PC-3 (cell line): ENCODE measurements at regions not wholly inside any gene's neighbourhood (a gene's known extent, or its start where the extent isn't known, plus 50 kb on each side); places are given as distances from the start of the nearest gene placed in this dataset.

Experiments
- ATAC-seq: fragments of 200-7000 bp; cut with Tn5 transposase; 2 replicates; pipeline ENCODE4 v1.9.1; 2020; ENCODE audit warnings: mild to moderate bottlenecking, moderate library complexity
- BruUV-seq: library from RNA; stranded (reverse); fragments of 400-500 nt; replicated peaks from 2 replicates; lab custom pipeline; 2021; lab: Mats Ljungman, UMichigan
- CTCF ChIA-PET: fragments of 300-600 bp; sonication (Branson Sonifier 250); formaldehyde crosslinking; loops from one replicate; lab custom pipeline; 2022; ENCODE audit warnings: antibody characterized with exemption; lab: Charles Lee
- POLR2A ChIA-PET: fragments of 300-600 bp; sonication (Branson Sonifier 250); formaldehyde crosslinking; loops from one replicate; lab custom pipeline; 2022; ENCODE audit warnings: antibody characterized with exemption; ENCODE audit not compliant: unreplicated experiment; lab: Charles Lee
- DNase-seq: peaks from one replicate; pipeline ENCODE4 v3.0.0-alpha.2; 2015
- H2AFZ ChIP-seq: fragments of 300-600 bp; sonication (generic); 2 replicates; pipeline ENCODE4 v1.6.0; 2016; ENCODE audit warnings: antibody characterized with exemption, low read length
- H3F3A ChIP-seq: fragments of 300-600 bp; sonication (generic); one replicate; pipeline ENCODE4 v1.6.0; 2017; ENCODE audit warnings: antibody characterized with exemption, low read length, control low read depth, mild to moderate bottlenecking; ENCODE audit not compliant: unreplicated experiment
- H3K27ac ChIP-seq: fragments of 300-600 bp; sonication (generic); 2 replicates; pipeline ENCODE4 v1.5.1; 2016; ENCODE audit warnings: mild to moderate bottlenecking, low read length
- H3K27me3 ChIP-seq: fragments of 300-600 bp; sonication (generic); 2 replicates; pipeline ENCODE4 v1.6.1; 2016; ENCODE audit warnings: low read length, mixed read lengths
- H3K36me3 ChIP-seq: fragments of 300-600 bp; sonication (generic); 2 replicates; pipeline ENCODE4 v1.6.1; 2016; ENCODE audit warnings: low read depth, mixed run types, low read length, mixed read lengths
- H3K4me1 ChIP-seq: fragments of 300-600 bp; sonication (generic); 2 replicates; pipeline ENCODE4 v1.5.1; 2016; ENCODE audit warnings: low read length; ENCODE audit not compliant: insufficient read depth
- H3K4me2 ChIP-seq: fragments of 300-600 bp; sonication (generic); 2 replicates; pipeline ENCODE4 v1.6.0; 2016; ENCODE audit warnings: low read length
- H3K4me3 ChIP-seq: fragments of 300-600 bp; sonication (generic); 2 replicates; pipeline ENCODE4 v1.5.1; 2016; ENCODE audit warnings: mild to moderate bottlenecking, low read length, mixed read lengths
- H3K79me2 ChIP-seq: fragments of 300-600 bp; sonication (generic); 2 replicates; pipeline ENCODE4 v1.6.1; 2017; ENCODE audit warnings: low read length, mixed read lengths
- H3K9ac ChIP-seq: fragments of 300-600 bp; sonication (generic); 2 replicates; pipeline ENCODE4 v1.6.0; 2016; ENCODE audit warnings: mild to moderate bottlenecking, low read length
- H3K9me2 ChIP-seq: fragments of 300-600 bp; sonication (generic); replicated peaks from 2 replicates; pipeline ENCODE4 v1.6.1; 2016; ENCODE audit warnings: mixed run types, low read length, mixed read lengths
- H3K9me3 ChIP-seq: fragments of 300-600 bp; sonication (generic); 2 replicates; pipeline ENCODE4 v1.6.1; 2016; ENCODE audit warnings: low read length, mixed read lengths
- H4K20me1 ChIP-seq: fragments of 300-600 bp; sonication (generic); 2 replicates; pipeline ENCODE4 v1.6.1; 2016; ENCODE audit warnings: low read length, mixed read lengths
- CTCF ChIP-seq: fragments of 300-600 bp; sonication (generic); conservative IDR thresholded peaks from 2 replicates; pipeline ENCODE4 v1.5.1; 2017; ENCODE audit warnings: antibody characterized with exemption, low read depth, mild to moderate bottlenecking, low read length
- EZH2 ChIP-seq: fragments of 300-600 bp; sonication (generic); IDR thresholded peaks from one replicate; pipeline ENCODE4 v1.6.1; 2017; ENCODE audit warnings: antibody characterized with exemption, mild to moderate bottlenecking, low read length; ENCODE audit not compliant: unreplicated experiment
- EZH2phosphoT487 ChIP-seq: fragments of 300-600 bp; sonication (generic); IDR thresholded peaks from 2 replicates; pipeline ENCODE4 v1.6.1; 2018; ENCODE audit warnings: mild to moderate bottlenecking, antibody characterized with exemption, low read length, borderline replicate concordance
- intact Hi-C: fragments of 100-400 bp; cut with micrococcal nuclease; formaldehyde crosslinking; loops from 2 replicates; pipeline ENCODE4 v1.9.0; 2023

DNA sequence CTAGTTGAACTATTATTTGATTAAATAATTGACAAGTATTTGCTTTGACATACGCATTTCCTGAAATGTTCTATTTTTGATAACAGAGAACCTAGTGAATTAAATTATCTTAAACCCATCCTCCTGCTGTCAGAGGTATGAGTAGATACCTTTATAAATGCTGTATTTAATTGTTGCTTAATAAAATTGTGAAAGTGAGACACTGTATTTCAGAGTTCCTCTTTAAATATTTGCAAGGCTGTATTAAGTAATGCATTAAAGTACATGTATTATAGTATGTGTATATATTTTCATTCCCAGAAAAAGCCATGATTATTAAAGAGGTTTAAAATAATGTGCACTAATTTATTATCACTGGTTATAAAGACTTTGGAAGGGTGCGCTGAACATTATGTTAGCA, 483.8 kb downstream of the TFAP2B start:
- no peak overlapping the region for H3K4me3 ChIP-seq
- no peak overlapping the region for H3K4me2 ChIP-seq
- H3F3A ChIP-seq, result no peaks in the 10 kb centered on the region
- no peaks in the 10 kb centered on the region for H4K20me1 ChIP-seq
- TF ChIP-seq EZH2 (no peak), EZH2phosphoT487 (no peak), CTCF (no peak)
- no peaks in the 10 kb centered on the region for H3K79me2 ChIP-seq
- no peak for ATAC-seq
- H2AFZ ChIP-seq, result no peak overlapping the region
- no peak for DNase-seq
- POLR2A ChIA-PET, result interaction anchor here (0.6 kb wide), 1 partner anchor 425 kb away, joined by 3 read pairs; no protein-coding TSS in a partner anchor
- no peak overlapping the region for H3K9ac ChIP-seq
- CTCF ChIA-PET, result no interaction called here
- no peaks in the 10 kb centered on the region for H3K27me3 ChIP-seq
- H3K36me3 ChIP-seq, result no peaks in the 10 kb centered on the region
- intact Hi-C loops, result no loop called here
- H3K9me2 ChIP-seq, result no peaks in the 10 kb centered on the region
- peaks cover 6% of the 10 kb centered on the region for H3K4me1 ChIP-seq
- no peak overlapping the region for H3K27ac ChIP-seq
- no peaks in the 10 kb centered on the region for H3K9me3 ChIP-seq
- BruUV-seq, result no TSS peak

DNA sequence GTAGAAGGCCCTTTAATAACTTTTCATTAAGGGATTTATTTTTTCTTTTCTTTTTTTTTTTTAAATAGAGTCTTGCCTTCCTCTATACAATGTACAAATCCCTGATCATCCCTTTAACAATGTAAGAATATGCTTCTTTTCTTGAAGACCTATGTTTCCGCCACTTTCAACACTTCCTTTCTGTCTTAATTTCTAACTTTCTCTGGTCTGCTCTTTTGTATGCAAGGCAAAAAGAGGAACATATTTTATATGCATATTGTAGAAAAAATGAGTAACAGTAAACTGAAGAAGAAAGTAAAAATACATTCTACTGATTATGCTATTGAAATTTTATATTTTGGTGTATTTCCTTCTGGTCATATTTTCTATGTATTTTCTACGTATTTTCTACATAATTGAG, 484.7 kb downstream of the TFAP2B start:
- DNase-seq, result no peak
- H3K9me3 ChIP-seq, result no peaks in the 10 kb centered on the region
- H3F3A ChIP-seq, result no peaks in the 10 kb centered on the region
- H3K4me1 ChIP-seq, result peaks cover 6% of the 10 kb centered on the region
- intact Hi-C loops, result no loop called here
- no peaks in the 10 kb centered on the region for H3K9me2 ChIP-seq
- no peaks in the 10 kb centered on the region for H3K79me2 ChIP-seq
- no peak overlapping the region for H3K4me2 ChIP-seq
- CTCF ChIA-PET, result no interaction called here
- POLR2A ChIA-PET, result no interaction called here
- no peak overlapping the region for H3K4me3 ChIP-seq
- no peak overlapping the region for H3K27ac ChIP-seq
- no TSS peak for BruUV-seq
- TF ChIP-seq CTCF (no peak), EZH2 (no peak), EZH2phosphoT487 (no peak)
- H4K20me1 ChIP-seq, result no peaks in the 10 kb centered on the region
- H2AFZ ChIP-seq, result no peak overlapping the region
- H3K27me3 ChIP-seq, result no peaks in the 10 kb centered on the region
- H3K9ac ChIP-seq, result no peak overlapping the region
- no peak for ATAC-seq
- no peaks in the 10 kb centered on the region for H3K36me3 ChIP-seq

DNA sequence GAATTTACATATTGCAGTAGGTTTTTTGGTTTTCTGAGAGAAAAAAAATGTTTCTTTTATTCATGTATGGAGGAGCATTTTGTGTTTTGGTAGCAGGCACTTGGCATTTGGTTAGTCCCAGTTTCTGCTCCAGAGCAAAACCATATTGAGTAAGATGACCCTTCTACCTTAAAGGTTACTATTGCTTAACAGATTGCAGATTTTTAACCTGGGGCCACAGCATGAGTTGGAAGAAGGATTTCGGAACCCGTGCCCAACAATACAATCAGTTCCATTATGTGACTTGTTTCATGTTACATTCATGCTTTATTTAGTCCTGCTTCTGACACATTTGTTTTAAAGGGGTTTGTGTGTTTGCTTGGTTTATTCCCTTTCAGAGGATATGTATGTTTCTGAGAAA, 496.3 kb downstream of the TFAP2B start:
- H2AFZ ChIP-seq, result no peak overlapping the region
- no peaks in the 10 kb centered on the region for H3K27me3 ChIP-seq
- TF ChIP-seq CTCF, result no peak
- TF ChIP-seq EZH2phosphoT487, result no peak
- TF ChIP-seq EZH2, result no peak
- no peak overlapping the region for H3K4me2 ChIP-seq
- DNase-seq (no peak), ATAC-seq (no peak)
- no peaks in the 10 kb centered on the region for H4K20me1 ChIP-seq
- no peaks in the 10 kb centered on the region for H3K36me3 ChIP-seq
- H3K4me3 ChIP-seq, result no peak overlapping the region
- no peaks in the 10 kb centered on the region for H3K4me1 ChIP-seq
- BruUV-seq, result no TSS peak
- H3K79me2 ChIP-seq, result no peaks in the 10 kb centered on the region
- no peak overlapping the region for H3K27ac ChIP-seq
- intact Hi-C loops, result no loop called here
- no peaks in the 10 kb centered on the region for H3F3A ChIP-seq
- no peaks in the 10 kb centered on the region for H3K9me3 ChIP-seq
- ChIA-PET CTCF (no interaction called here), POLR2A (no interaction called here)
- no peaks in the 10 kb centered on the region for H3K9me2 ChIP-seq
- H3K9ac ChIP-seq, result no peak overlapping the region
